ENCODE measurements at regions not wholly inside any gene's neighbourhood (a gene's known extent, or its start where the extent isn't known, plus 50 kb on each side); places are given as distances from the start of the nearest gene placed in this dataset.

GRCh38 chr20:11387189-11387754 lies 530.4 kb upstream of the BTBD3 start:
- Histone ChIP-seq H3K27me3 (no peaks in the 10 kb centered on the region), H3K27ac (replicated peaks in 1 of 4) (no peak overlapping the region), H3K4me1 (no peaks in the 10 kb centered on the region), H3K36me3 (no peaks in the 10 kb centered on the region), H3K4me3 (no peak overlapping the region), H3K9me3 (no peaks in the 10 kb centered on the region)
- intact Hi-C loops (cut with DNase I) = no loop called here
- WGBS = 73% methylated on average over 2 of the region's 2 CpGs
- no peak for DNase-seq (ENCODE audit: extremely low spot score)
- TF ChIP-seq POLR2AphosphoS5 (IDR thresholded peaks at IDR 0.05) (no peak), EP300 (IDR thresholded peaks at IDR 0.05) (no peak), POLR2A (IDR thresholded peaks at IDR 0.05; ENCODE audit: low read depth) (no peak), CTCF (IDR thresholded peaks at IDR 0.05) (no peak)

- H3K4me3 ChIP-seq = no peak overlapping the region
- no peak for TF ChIP-seq POLR2AphosphoS5 (IDR thresholded peaks at IDR 0.05)
- no peak for TF ChIP-seq CTCF (IDR thresholded peaks at IDR 0.05)
- no peak for TF ChIP-seq POLR2A (IDR thresholded peaks at IDR 0.05; ENCODE audit: low read depth)
- no peak for TF ChIP-seq EP300 (IDR thresholded peaks at IDR 0.05)
- intact Hi-C loops (cut with DNase I) = no loop called here
- no peak for DNase-seq (ENCODE audit: extremely low spot score)
- no peaks in the 10 kb centered on the region for H3K4me1 ChIP-seq
- H3K9me3 ChIP-seq = no peaks in the 10 kb centered on the region
- no peak overlapping the region for H3K27ac ChIP-seq (replicated peaks in 1 of 4)
- no peaks in the 10 kb centered on the region for H3K27me3 ChIP-seq
- no peaks in the 10 kb centered on the region for H3K36me3 ChIP-seq
These were observed 528.5 kb upstream of the BTBD3 start for GRCh38 chr20:11389186-11389585.

DNA sequence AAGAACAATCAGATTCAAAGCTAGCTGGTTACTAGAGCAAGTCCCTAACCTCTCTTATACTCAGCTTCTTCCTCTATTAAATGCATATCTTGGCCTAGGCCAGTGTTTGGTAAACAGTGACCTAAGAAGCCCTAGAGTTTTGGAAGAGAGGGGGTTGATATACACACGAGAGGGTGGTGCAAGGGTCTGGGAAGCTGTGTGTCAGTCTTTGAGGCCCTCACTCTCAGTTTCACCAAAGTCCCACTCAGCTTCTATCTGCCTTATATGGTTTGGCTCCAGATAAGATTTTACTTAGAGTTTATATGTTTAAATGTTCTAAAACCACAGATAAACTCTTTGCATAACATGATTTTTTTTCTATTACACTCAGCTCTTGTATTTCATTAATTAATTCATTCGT lies 526.1 kb upstream of the BTBD3 start:
- H3K4me3 ChIP-seq = no peak overlapping the region
- WGBS = 41% methylated on average over 2 of the region's 2 CpGs
- no peaks in the 10 kb centered on the region for H3K4me1 ChIP-seq
- H3K27ac ChIP-seq (replicated peaks in 1 of 4) = no peak overlapping the region
- no peaks in the 10 kb centered on the region for H3K27me3 ChIP-seq
- no peak for DNase-seq (ENCODE audit: extremely low spot score)
- no peaks in the 10 kb centered on the region for H3K9me3 ChIP-seq
- intact Hi-C loops (cut with DNase I) = no loop called here
- H3K36me3 ChIP-seq = no peaks in the 10 kb centered on the region
- TF ChIP-seq EP300 (IDR thresholded peaks at IDR 0.05) (no peak), POLR2A (IDR thresholded peaks at IDR 0.05; ENCODE audit: low read depth) (no peak), POLR2AphosphoS5 (IDR thresholded peaks at IDR 0.05) (no peak), CTCF (IDR thresholded peaks at IDR 0.05) (no peak)

DNA sequence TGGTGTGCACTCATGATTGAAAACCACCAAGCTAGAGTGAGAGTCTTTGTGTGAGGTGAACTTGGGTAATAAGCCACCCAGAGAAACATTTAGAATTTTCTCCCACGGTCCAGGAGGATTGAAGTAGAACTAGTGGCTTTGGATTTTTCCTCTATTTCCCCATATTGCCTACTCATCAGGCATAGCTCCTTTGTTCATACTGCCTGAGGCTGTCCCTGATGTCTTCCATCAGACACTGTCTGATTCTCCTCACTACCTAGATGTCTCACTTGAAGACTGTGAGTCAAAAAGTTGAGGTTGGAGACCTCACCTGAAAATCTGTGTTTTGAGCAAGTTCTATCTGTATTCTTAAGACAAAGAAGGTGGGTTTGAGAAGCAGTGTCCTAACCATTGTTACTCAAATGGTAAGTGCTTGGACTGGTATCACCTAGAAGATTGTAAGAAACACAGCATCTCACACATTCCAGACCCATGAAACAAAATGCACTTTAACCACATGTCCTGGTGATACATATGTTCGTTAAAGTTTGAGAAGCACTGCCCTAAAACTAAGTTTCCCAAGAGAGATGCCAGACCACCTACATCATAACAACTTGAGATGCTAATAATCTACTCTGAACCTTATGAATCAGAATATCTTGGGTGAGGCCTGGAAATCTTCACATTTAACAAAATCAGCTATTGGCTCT lies 523.4 kb upstream of the BTBD3 start:
- WGBS = 85% methylated on average over 2 of the region's 2 CpGs
- no peak overlapping the region for H3K4me3 ChIP-seq
- no peaks in the 10 kb centered on the region for H3K9me3 ChIP-seq
- intact Hi-C loops (cut with DNase I) = no loop called here
- no peak for DNase-seq (ENCODE audit: extremely low spot score)
- H3K4me1 ChIP-seq = no peaks in the 10 kb centered on the region
- TF ChIP-seq EP300 (IDR thresholded peaks at IDR 0.05) (no peak), CTCF (IDR thresholded peaks at IDR 0.05) (no peak), POLR2A (IDR thresholded peaks at IDR 0.05; ENCODE audit: low read depth) (no peak), POLR2AphosphoS5 (IDR thresholded peaks at IDR 0.05) (no peak)
- H3K27ac ChIP-seq (replicated peaks in 1 of 4) = no peak overlapping the region
- no peaks in the 10 kb centered on the region for H3K36me3 ChIP-seq
- H3K27me3 ChIP-seq = no peaks in the 10 kb centered on the region

GRCh38 chr20:11395581-11395980 lies 522.1 kb upstream of the BTBD3 start:
- H3K4me3 ChIP-seq = no peak overlapping the region
- no peaks in the 10 kb centered on the region for H3K27me3 ChIP-seq
- no peaks in the 10 kb centered on the region for H3K9me3 ChIP-seq
- no peaks in the 10 kb centered on the region for H3K4me1 ChIP-seq
- intact Hi-C loops (cut with DNase I) = no loop called here
- 94% methylated on average over 2 of the region's 2 CpGs for WGBS
- TF ChIP-seq EP300 (IDR thresholded peaks at IDR 0.05) = no peak
- no peak for TF ChIP-seq POLR2AphosphoS5 (IDR thresholded peaks at IDR 0.05)
- TF ChIP-seq POLR2A (IDR thresholded peaks at IDR 0.05; ENCODE audit: low read depth) = no peak
- TF ChIP-seq CTCF (IDR thresholded peaks at IDR 0.05) = no peak
- no peak overlapping the region for H3K27ac ChIP-seq (replicated peaks in 1 of 4)
- no peaks in the 10 kb centered on the region for H3K36me3 ChIP-seq
- DNase-seq (ENCODE audit: extremely low spot score) = no peak
